ENCODE measurements at regions not wholly inside any gene's neighbourhood (a gene's known extent, or its start where the extent isn't known, plus 50 kb on each side); places are given as distances from the start of the nearest gene placed in this dataset.

DNA sequence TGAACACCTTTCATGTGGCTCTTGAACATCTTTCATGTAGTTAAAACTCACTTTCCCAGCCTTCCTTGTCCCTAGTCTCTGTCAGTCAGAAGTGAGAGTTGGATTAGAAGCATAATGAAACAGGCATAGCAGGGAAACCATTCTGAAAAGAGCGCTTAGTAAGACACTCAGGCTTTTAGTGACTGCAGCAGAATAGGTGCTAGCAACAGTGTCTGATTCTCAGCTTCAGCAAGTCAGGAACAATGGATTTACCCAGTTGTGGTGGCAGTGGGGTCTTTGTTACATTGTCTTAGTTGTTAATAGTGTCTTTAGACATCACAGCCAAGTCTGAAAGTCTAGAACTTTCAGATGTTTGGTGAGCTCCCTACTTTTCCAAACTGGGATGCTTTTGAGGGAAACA lies 177.1 kb upstream of the PCDH7 start:
- Histone ChIP-seq H3K79me2 (ENCODE audit: insufficient read depth, low read length) (no peaks in the 10 kb centered on the region), H2AFZ (ENCODE audit: low read length) (no peak overlapping the region), H3K9ac (ENCODE audit: insufficient read depth, low read depth, low read length) (no peak overlapping the region), H3K9me3 (ENCODE audit: low read length) (peaks cover 55% of the 10 kb centered on the region), H3K36me3 (replicated peaks in 1 of 2; ENCODE audit: control insufficient read depth in 1 of 2, insufficient read depth in 2 of 2, low read length in 2 of 2) (no peaks in the 10 kb centered on the region), H3K4me2 (ENCODE audit: low read depth, low read length) (no peak overlapping the region), H3K27ac (ENCODE audit: extremely low read length, insufficient read depth, low read length) (no peak overlapping the region), H3K4me1 (ENCODE audit: insufficient read depth, low read length) (no peaks in the 10 kb centered on the region), H3K4me3 (replicated peaks in 1 of 3; ENCODE audit: insufficient read depth in 1 of 3, low read depth in 2 of 3, low read length in 3 of 3) (no peak overlapping the region), H4K20me1 (ENCODE audit: insufficient read depth, low read length) (no peaks in the 10 kb centered on the region), H3K27me3 (ENCODE audit: control insufficient read depth in 1 of 2, insufficient read depth in 2 of 2, low read length in 2 of 2) (no peaks in the 10 kb centered on the region; a peak in 1 of 5 replicates)
- FAIRE-seq = no peak
- no peak for TF ChIP-seq ZNF232 (CRISPR knock-in tag; IDR thresholded peaks at IDR 0.05; ENCODE audit: borderline replicate concordance)
- TF ChIP-seq FOXO1 (CRISPR knock-in tag; IDR thresholded peaks at IDR 0.05) = no peak
- in situ Hi-C loops (cut with HindIII; ENCODE audit: extremely low pct_ligation_motif_present, low pct_unique_long_range_greater_than_20kb) (no loop called here), intact Hi-C loops (cut with micrococcal nuclease; ENCODE audit: unreplicated experiment) (no loop called here)
- 0% methylated on average over 1 of the region's 1 CpG for WGBS (ENCODE audit: low lambda C conversion rate)
- no peak for ATAC-seq
- CTCF ChIA-PET (ENCODE audit: low intra/inter-chr PET ratio, low total read pairs) = no interaction called here
- POLR2A ChIA-PET = no interaction called here
- no TSS peak for BruUV-seq (replicated peaks)
- DNase-seq (ENCODE audit: low spot score) = no peak

DNA sequence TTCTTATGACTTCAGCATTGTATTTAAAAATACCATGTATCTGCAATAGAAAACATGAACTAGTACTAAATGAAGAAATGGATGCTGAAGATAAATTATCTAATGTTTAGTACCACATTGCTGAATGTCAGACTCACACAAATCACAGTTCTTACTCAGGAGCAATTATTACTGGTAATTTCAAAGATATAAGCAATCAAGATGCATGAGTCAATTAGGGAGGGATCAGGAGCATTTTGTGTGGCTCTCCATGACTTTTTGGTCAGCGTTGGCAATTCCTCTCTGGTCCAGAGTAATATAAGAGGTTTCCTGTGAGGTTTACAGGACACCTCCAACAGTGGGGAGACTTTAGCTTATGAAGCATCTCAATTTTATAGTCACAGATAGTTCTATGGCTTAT lies 167.0 kb upstream of the PCDH7 start:
- intact Hi-C loops (cut with micrococcal nuclease; ENCODE audit: unreplicated experiment) (no loop called here), in situ Hi-C loops (cut with HindIII; ENCODE audit: extremely low pct_ligation_motif_present, low pct_unique_long_range_greater_than_20kb) (no loop called here)
- Histone ChIP-seq H3K27me3 (ENCODE audit: control insufficient read depth in 1 of 2, insufficient read depth in 2 of 2, low read length in 2 of 2) (no peaks in the 10 kb centered on the region), H3K36me3 (replicated peaks in 1 of 2; ENCODE audit: control insufficient read depth in 1 of 2, insufficient read depth in 2 of 2, low read length in 2 of 2) (no peaks in the 10 kb centered on the region), H3K4me2 (ENCODE audit: low read depth, low read length) (no peak overlapping the region), H3K4me1 (ENCODE audit: insufficient read depth, low read length) (no peaks in the 10 kb centered on the region), H3K27ac (ENCODE audit: extremely low read length, insufficient read depth, low read length) (no peak overlapping the region), H4K20me1 (ENCODE audit: insufficient read depth, low read length) (no peaks in the 10 kb centered on the region), H3K79me2 (ENCODE audit: insufficient read depth, low read length) (no peaks in the 10 kb centered on the region), H3K4me3 (replicated peaks in 1 of 3; ENCODE audit: insufficient read depth in 1 of 3, low read depth in 2 of 3, low read length in 3 of 3) (no peak overlapping the region), H3K9me3 (ENCODE audit: low read length) (peaks cover 76% of the 10 kb centered on the region), H3K9ac (ENCODE audit: insufficient read depth, low read depth, low read length) (no peak overlapping the region), H2AFZ (ENCODE audit: low read length) (no peak overlapping the region)
- FAIRE-seq (no peak), DNase-seq (ENCODE audit: low spot score) (no peak), ATAC-seq (no peak)
- no TSS peak for BruUV-seq (replicated peaks)
- POLR2A ChIA-PET = no interaction called here
- CTCF ChIA-PET (ENCODE audit: low intra/inter-chr PET ratio, low total read pairs) = no interaction called here
- 13% methylated on average over 1 of the region's 1 CpG for WGBS (ENCODE audit: low lambda C conversion rate)
- no peak for TF ChIP-seq FIP1L1 (IDR thresholded peaks at IDR 0.05; ENCODE audit: borderline replicate concordance, insufficient read depth, low read depth, low read length)
- no peak for TF ChIP-seq REPIN1 (CRISPR knock-in tag; IDR thresholded peaks at IDR 0.05; ENCODE audit: borderline replicate concordance, low read depth)
- no peak for TF ChIP-seq ZHX1 (CRISPR knock-in tag; IDR thresholded peaks at IDR 0.05; ENCODE audit: low read depth)
- TF ChIP-seq ZNF75D (CRISPR knock-in tag; IDR thresholded peaks at IDR 0.05; ENCODE audit: borderline replicate concordance) = no peak
- TF ChIP-seq HBP1 (CRISPR knock-in tag; IDR thresholded peaks at IDR 0.05; ENCODE audit: low read depth) = no peak
- TF ChIP-seq GABPB1 (CRISPR knock-in tag; IDR thresholded peaks at IDR 0.05) = no peak
- TF ChIP-seq ELF4 (CRISPR knock-in tag; IDR thresholded peaks at IDR 0.05; ENCODE audit: borderline replicate concordance) = no peak
- TF ChIP-seq BHLHE40 (IDR thresholded peaks at IDR 0.05; ENCODE audit: low read length) = no peak
- TF ChIP-seq, protein P1, sequence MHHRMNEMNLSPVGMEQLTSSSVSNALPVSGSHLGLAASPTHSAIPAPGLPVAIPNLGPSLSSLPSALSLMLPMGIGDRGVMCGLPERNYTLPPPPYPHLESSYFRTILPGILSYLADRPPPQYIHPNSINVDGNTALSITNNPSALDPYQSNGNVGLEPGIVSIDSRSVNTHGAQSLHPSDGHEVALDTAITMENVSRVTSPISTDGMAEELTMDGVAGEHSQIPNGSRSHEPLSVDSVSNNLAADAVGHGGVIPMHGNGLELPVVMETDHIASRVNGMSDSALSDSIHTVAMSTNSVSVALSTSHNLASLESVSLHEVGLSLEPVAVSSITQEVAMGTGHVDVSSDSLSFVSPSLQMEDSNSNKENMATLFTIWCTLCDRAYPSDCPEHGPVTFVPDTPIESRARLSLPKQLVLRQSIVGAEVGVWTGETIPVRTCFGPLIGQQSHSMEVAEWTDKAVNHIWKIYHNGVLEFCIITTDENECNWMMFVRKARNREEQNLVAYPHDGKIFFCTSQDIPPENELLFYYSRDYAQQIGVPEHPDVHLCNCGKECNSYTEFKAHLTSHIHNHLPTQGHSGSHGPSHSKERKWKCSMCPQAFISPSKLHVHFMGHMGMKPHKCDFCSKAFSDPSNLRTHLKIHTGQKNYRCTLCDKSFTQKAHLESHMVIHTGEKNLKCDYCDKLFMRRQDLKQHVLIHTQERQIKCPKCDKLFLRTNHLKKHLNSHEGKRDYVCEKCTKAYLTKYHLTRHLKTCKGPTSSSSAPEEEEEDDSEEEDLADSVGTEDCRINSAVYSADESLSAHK (CRISPR knock-in tag; IDR thresholded peaks at IDR 0.05; ENCODE audit: borderline replicate concordance) = no peak
